GM23338 (cell line): ENCODE measurements at regions not wholly inside any gene's neighbourhood (a gene's known extent, or its start where the extent isn't known, plus 50 kb on each side); places are given as distances from the start of the nearest gene placed in this dataset.
A peak's percentile ranks its signal among the peaks of the same experiment; 100 is the strongest.

Source experiments
- ATAC-seq: fragments of 200-7000 bp; cut with Tn5 transposase; 3 replicates; pipeline ENCODE4 v1.9.1; 2020
- DNase-seq: peaks from one replicate; pipeline ENCODE4 v3.0.0-alpha.2; 2015; ENCODE audit warnings: low spot score
- H2AFZ ChIP-seq: fragments of 200-600 bp; sonication (generic); 2 replicates; pipeline ENCODE4 v1.8.0; 2016; ENCODE audit warnings: antibody characterized with exemption, mild to moderate bottlenecking, moderate library complexity
- H3F3A ChIP-seq: fragments of 200-600 bp; sonication (generic); replicated peaks from 2 replicates; pipeline ENCODE4 v1.8.0; 2017; ENCODE audit warnings: antibody characterized with exemption, mixed run types, low read depth
- H3K27ac ChIP-seq: fragments of 200-600 bp; sonication (generic); 2 replicates; pipeline ENCODE4 v1.6.1; 2016; ENCODE audit warnings: low read depth
- H3K27me3 ChIP-seq: fragments of 200-600 bp; sonication (generic); 2 replicates; pipeline ENCODE4 v1.8.0; 2016; ENCODE audit warnings: mild to moderate bottlenecking, mixed run types, moderate library complexity; ENCODE audit not compliant: insufficient read depth
- H3K36me3 ChIP-seq: fragments of 200-600 bp; sonication (generic); 2 replicates; pipeline ENCODE4 v1.8.0; 2016; ENCODE audit warnings: mild to moderate bottlenecking; ENCODE audit not compliant: insufficient read depth
- H3K4me1 ChIP-seq: fragments of 200-600 bp; sonication (generic); 2 replicates; pipeline ENCODE4 v1.8.0; 2016; ENCODE audit warnings: mild to moderate bottlenecking, moderate library complexity; ENCODE audit not compliant: insufficient read depth
- H3K4me2 ChIP-seq: fragments of 200-600 bp; sonication (generic); 2 replicates; pipeline ENCODE4 v1.7.1; 2017; ENCODE audit warnings: mixed run types
- H3K4me3 ChIP-seq: fragments of 200-600 bp; sonication (generic); 2 replicates; pipeline ENCODE4 v1.6.1; 2016; ENCODE audit warnings: mixed run types
- H3K79me2 ChIP-seq: fragments of 200-600 bp; sonication (generic); replicated peaks from 2 replicates; pipeline ENCODE4 v1.8.0; 2017; ENCODE audit warnings: mild to moderate bottlenecking; ENCODE audit not compliant: insufficient read depth
- H3K9me2 ChIP-seq: fragments of 200-600 bp; sonication (generic); 2 replicates; pipeline ENCODE4 v1.8.0; 2017; ENCODE audit not compliant: insufficient read depth
- H4K20me1 ChIP-seq: fragments of 200-600 bp; sonication (generic); replicated peaks from 2 replicates; pipeline ENCODE4 v1.8.0; 2017; ENCODE audit warnings: mild to moderate bottlenecking; ENCODE audit not compliant: insufficient read depth
- H3K27ac Mint-ChIP-seq: 2 replicates; pipeline ENCODE4 v1.8.0; 2020; ENCODE audit warnings: inconsistent platforms, mild to moderate bottlenecking, moderate library complexity, mixed read lengths
- H3K27me3 Mint-ChIP-seq: 3 replicates; pipeline ENCODE4 v1.8.0; 2022; ENCODE audit warnings: low read depth, mild to moderate bottlenecking, moderate library complexity, mixed read lengths, inconsistent platforms; ENCODE audit not compliant: insufficient read depth, poor library complexity
- H3K36me3 Mint-ChIP-seq: 3 replicates; pipeline ENCODE4 v1.8.0; 2021; ENCODE audit warnings: low read depth, mild to moderate bottlenecking, inconsistent platforms, moderate library complexity, mixed read lengths
- H3K4me1 Mint-ChIP-seq: 3 replicates; pipeline ENCODE4 v1.8.0; 2020; ENCODE audit warnings: mild to moderate bottlenecking, inconsistent platforms, mixed read lengths
- H3K4me3 Mint-ChIP-seq: 3 replicates; pipeline ENCODE4 v1.8.0; 2021; ENCODE audit warnings: moderate library complexity, mild to moderate bottlenecking, inconsistent platforms, mixed read lengths
- H3K9me3 Mint-ChIP-seq: 3 replicates; pipeline ENCODE4 v1.8.0; 2020; ENCODE audit warnings: moderate library complexity, mild to moderate bottlenecking, inconsistent platforms, mixed read lengths
- CREB1 ChIP-seq: fragments of 250-450 bp; sonication (Bioruptor Pico); IDR thresholded peaks from 2 replicates; pipeline ENCODE4 v1.5.0; 2020; ENCODE audit warnings: low read depth, mild to moderate bottlenecking, moderate library complexity
- CTCF ChIP-seq, 2 experiments: fragments of 200-600 bp in 1 of 2; sonication (generic) in 1 of 2; conservative IDR thresholded peaks; 2 replicates each; pipeline versions ENCODE4 v1.5.1 to v1.6.1; 2016 to 2017; ENCODE audit warnings: antibody characterized with exemption in 2 of 2, low read depth in 2 of 2, mild to moderate bottlenecking in 2 of 2, moderate library complexity in 1 of 2
- ETS1 ChIP-seq: IDR thresholded peaks from 2 replicates; pipeline ENCODE4 v1.6.1; 2016; ENCODE audit warnings: antibody characterized with exemption
- NANOG ChIP-seq: IDR thresholded peaks from 2 replicates; pipeline ENCODE4 v1.6.1; 2016; ENCODE audit warnings: antibody characterized with exemption, borderline replicate concordance
- POLR2AphosphoS5 ChIP-seq: IDR thresholded peaks from 2 replicates; pipeline ENCODE4 v1.6.1; 2016; ENCODE audit warnings: antibody characterized with exemption, low read depth
- STAT1 ChIP-seq: IDR thresholded peaks from one replicate; pipeline ENCODE4 v1.6.1; 2016; ENCODE audit warnings: antibody characterized with exemption; ENCODE audit not compliant: unreplicated experiment
- ZNF114 ChIP-seq: fragments of 250-450 bp; sonication (Bioruptor Pico); IDR thresholded peaks from 2 replicates; pipeline ENCODE4 v1.5.0; 2020; ENCODE audit warnings: mild to moderate bottlenecking, moderate library complexity
- ZNF331 ChIP-seq: fragments of 250-450 bp; sonication (Bioruptor Pico); IDR thresholded peaks from 2 replicates; pipeline ENCODE4 v1.5.0; 2020; ENCODE audit warnings: low read depth, mild to moderate bottlenecking, moderate library complexity
- ZNF462 ChIP-seq: fragments of 250-450 bp; sonication (Bioruptor Pico); IDR thresholded peaks from 2 replicates; pipeline ENCODE4 v1.5.0; 2020; ENCODE audit warnings: mild to moderate bottlenecking, moderate library complexity

GRCh38 chr2:176830362-176830761 is 382.2 kb upstream of the HNRNPA3 start:
- Histone ChIP-seq H3K4me3 (no peak overlapping the region), H3K79me2 (no peaks in the 10 kb centered on the region), H3K9me2 (no peaks in the 10 kb centered on the region; the same call in 1 of the 2 replicates), H3K36me3 (no peaks in the 10 kb centered on the region), H2AFZ (peak overlapping the region; percentile 3), H3K4me1 (no peaks in the 10 kb centered on the region), H3K27ac (no peak overlapping the region), H3K27me3 (no peaks in the 10 kb centered on the region), H3K4me2 (no peak overlapping the region), H4K20me1 (no peaks in the 10 kb centered on the region), H3F3A (no peaks in the 10 kb centered on the region)
- DNase-seq = peak; percentile 64
- peak; percentile 83 for ATAC-seq
- TF ChIP-seq CTCF (conservative IDR thresholded peaks at IDR 0.05; ENCODE audit: low read depth in 2 of 2) (peak; percentile 47 to 67), CREB1 (CRISPR knock-in tag) (no peak), ETS1 (no peak)
- no peaks in the 10 kb centered on the region for H3K36me3 Mint-ChIP-seq
- peaks cover 3% of the 10 kb centered on the region for H3K27me3 Mint-ChIP-seq
- H3K9me3 Mint-ChIP-seq = no peaks in the 10 kb centered on the region
- no peak overlapping the region for H3K4me3 Mint-ChIP-seq
- H3K4me1 Mint-ChIP-seq = peaks cover 3% of the 10 kb centered on the region; the same call in 1 of the 3 replicates
- H3K27ac Mint-ChIP-seq = no peak overlapping the region; the same call in 1 of the 2 replicates

GRCh38 chr2:176832086-176832485 is 380.5 kb upstream of the HNRNPA3 start:
- Histone ChIP-seq H3K27me3 (no peaks in the 10 kb centered on the region), H4K20me1 (no peaks in the 10 kb centered on the region), H2AFZ (no peak overlapping the region), H3K9me2 (no peaks in the 10 kb centered on the region; the same call in 1 of the 2 replicates), H3K4me1 (no peaks in the 10 kb centered on the region), H3K79me2 (no peaks in the 10 kb centered on the region), H3K27ac (no peak overlapping the region), H3K4me3 (no peak overlapping the region), H3K36me3 (no peaks in the 10 kb centered on the region), H3K4me2 (no peak overlapping the region), H3F3A (no peaks in the 10 kb centered on the region)
- no peak overlapping the region for H3K27ac Mint-ChIP-seq
- no peaks in the 10 kb centered on the region for H3K36me3 Mint-ChIP-seq
- TF ChIP-seq NANOG (no peak), ZNF114 (CRISPR knock-in tag) (no peak), STAT1 (no peak), POLR2AphosphoS5 (no peak)
- no peaks in the 10 kb centered on the region for H3K9me3 Mint-ChIP-seq
- no peak for ATAC-seq
- H3K4me3 Mint-ChIP-seq = no peak overlapping the region
- peaks cover 3% of the 10 kb centered on the region for H3K27me3 Mint-ChIP-seq
- H3K4me1 Mint-ChIP-seq = peaks cover 5% of the 10 kb centered on the region; the same call in 1 of the 3 replicates
- DNase-seq = no peak

- H2AFZ ChIP-seq = no peak overlapping the region
- ATAC-seq = no peak
- Mint-ChIP-seq H3K9me3 (no peaks in the 10 kb centered on the region), H3K27ac (no peak overlapping the region), H3K36me3 (no peaks in the 10 kb centered on the region), H3K4me1 (peaks cover 5% of the 10 kb centered on the region; the same call in 1 of the 3 replicates), H3K27me3 (peaks cover 3% of the 10 kb centered on the region), H3K4me3 (no peak overlapping the region)
- no peaks in the 10 kb centered on the region for H3F3A ChIP-seq
- no peaks in the 10 kb centered on the region for H3K27me3 ChIP-seq
- H4K20me1 ChIP-seq = no peaks in the 10 kb centered on the region
- peaks cover 6% of the 10 kb centered on the region for H3K9me2 ChIP-seq
- H3K4me2 ChIP-seq = no peak overlapping the region
- H3K79me2 ChIP-seq = no peaks in the 10 kb centered on the region
- no peak for DNase-seq
- no peaks in the 10 kb centered on the region for H3K36me3 ChIP-seq
- H3K4me1 ChIP-seq = no peaks in the 10 kb centered on the region
- no peak overlapping the region for H3K4me3 ChIP-seq
- H3K27ac ChIP-seq = no peak overlapping the region
- TF ChIP-seq ZNF331 (CRISPR knock-in tag) = no peak
- TF ChIP-seq POLR2AphosphoS5 = no peak
- no peak for TF ChIP-seq NANOG
- no peak for TF ChIP-seq ZNF462 (CRISPR knock-in tag)
These were observed 378.9 kb upstream of the HNRNPA3 start for GRCh38 chr2:176833671-176834070.
